ENCODE measurements at regions not wholly inside any gene's neighbourhood (a gene's known extent, or its start where the extent isn't known, plus 50 kb on each side); places are given as distances from the start of the nearest gene placed in this dataset.

GRCh38 chr21:28110716-28111115 lies 882.0 kb downstream of the LTN1 start:
- Histone ChIP-seq H3K4me3 (peak overlapping the region; percentile 60), H3K27me3 (ENCODE audit: insufficient read depth in 3 of 3, low read length in 2 of 3) (no peaks in the 10 kb centered on the region), H3K4me1 (peaks cover 24% of the 10 kb centered on the region), H3K36me3 (ENCODE audit: insufficient read depth in 1 of 2, low read depth in 1 of 2) (no peaks in the 10 kb centered on the region), H3K9me3 (peaks cover 8% of the 10 kb centered on the region), H3K27ac (peak overlapping the region; percentile 78)
- 46 to 54% (median 49%) methylated on average over 3 of the region's 3 CpGs for WGBS, 3 donors
- DNase-seq (no peak), ATAC-seq (no peak)
- no peak for TF ChIP-seq CTCF (IDR thresholded peaks at IDR 0.05)
- intact Hi-C loops (cut with DNase I): no loop called here

- ATAC-seq (no peak), DNase-seq (no peak)
- H3K4me1 ChIP-seq: peaks cover 24% of the 10 kb centered on the region
- H3K27ac ChIP-seq: peak overlapping the region; percentile 78
- intact Hi-C loops (cut with DNase I): no loop called here
- H3K36me3 ChIP-seq (ENCODE audit: insufficient read depth in 1 of 2, low read depth in 1 of 2): no peaks in the 10 kb centered on the region
- TF ChIP-seq CTCF (IDR thresholded peaks at IDR 0.05): no peak
- H3K27me3 ChIP-seq (ENCODE audit: insufficient read depth in 3 of 3, low read length in 2 of 3): no peaks in the 10 kb centered on the region
- 90 to 97% (median 93%) methylated on average over 1 of the region's 1 CpG for WGBS, 3 donors
- H3K4me3 ChIP-seq: no peak overlapping the region
- H3K9me3 ChIP-seq: peaks cover 8% of the 10 kb centered on the region
Observed at GRCh38 chr21:28110074-28110473, 882.6 kb downstream of the LTN1 start.

GRCh38 chr21:28106370-28106890 lies 886.2 kb downstream of the LTN1 start:
- WGBS, 3 donors: 74 to 82% (median 81%) methylated on average over 3 of the region's 3 CpGs
- ATAC-seq (no peak), DNase-seq (no peak)
- intact Hi-C loops (cut with DNase I): no loop called here
- H3K9me3 ChIP-seq: peaks cover 8% of the 10 kb centered on the region
- H3K27ac ChIP-seq: no peak overlapping the region
- H3K4me1 ChIP-seq: peaks cover 23% of the 10 kb centered on the region
- no peak overlapping the region for H3K4me3 ChIP-seq
- no peaks in the 10 kb centered on the region for H3K27me3 ChIP-seq (ENCODE audit: insufficient read depth in 3 of 3, low read length in 2 of 3)
- TF ChIP-seq CTCF (IDR thresholded peaks at IDR 0.05): no peak
- no peaks in the 10 kb centered on the region for H3K36me3 ChIP-seq (ENCODE audit: insufficient read depth in 1 of 2, low read depth in 1 of 2)

GRCh38 chr21:28104346-28104745 lies 888.3 kb downstream of the LTN1 start:
- Histone ChIP-seq H3K27ac (peak overlapping the region; percentile 6), H3K4me3 (peak overlapping the region; percentile 23), H3K36me3 (ENCODE audit: insufficient read depth in 1 of 2, low read depth in 1 of 2) (no peaks in the 10 kb centered on the region), H3K4me1 (peaks cover 28% of the 10 kb centered on the region), H3K27me3 (ENCODE audit: insufficient read depth in 3 of 3, low read length in 2 of 3) (no peaks in the 10 kb centered on the region), H3K9me3 (no peaks in the 10 kb centered on the region)
- intact Hi-C loops (cut with DNase I): no loop called here
- no peak for TF ChIP-seq CTCF (IDR thresholded peaks at IDR 0.05)
- WGBS, 3 donors: 29 to 39% (median 31%) methylated on average over 5 of the region's 5 CpGs
- ATAC-seq (peak in 1 of 4 donors; percentile 34), DNase-seq (no peak)

GRCh38 chr21:28100366-28100765 lies 892.3 kb downstream of the LTN1 start:
- Histone ChIP-seq H3K27ac (peak overlapping the region; percentile 72), H3K4me1 (peaks cover 28% of the 10 kb centered on the region), H3K36me3 (ENCODE audit: insufficient read depth in 1 of 2, low read depth in 1 of 2) (no peaks in the 10 kb centered on the region), H3K9me3 (no peaks in the 10 kb centered on the region), H3K4me3 (peak overlapping the region; percentile 21), H3K27me3 (ENCODE audit: insufficient read depth in 3 of 3, low read length in 2 of 3) (no peaks in the 10 kb centered on the region)
- ATAC-seq (no peak), DNase-seq (no peak)
- intact Hi-C loops (cut with DNase I): no loop called here
- no peak for TF ChIP-seq CTCF (IDR thresholded peaks at IDR 0.05)
- 44 to 59% (median 47%) methylated on average over 5 of the region's 5 CpGs for WGBS, 3 donors

Measured in psoas muscle (tissue), 7 donors.